OCI-LY7 (cell line): ENCODE measurements at regions not wholly inside any gene's neighbourhood (a gene's known extent, or its start where the extent isn't known, plus 50 kb on each side); places are given as distances from the start of the nearest gene placed in this dataset.

Experiments
- BruUV-seq: library from RNA; stranded (reverse); fragments of 400-500 nt; replicated peaks from 2 replicates; lab custom pipeline; 2021; lab: Mats Ljungman, UMichigan
- CTCF ChIA-PET: fragments of 300-600 bp; sonication (Branson Sonifier 250); formaldehyde crosslinking; loops from one replicate; lab custom pipeline; 2022; ENCODE audit warnings: antibody characterized with exemption; ENCODE audit not compliant: unreplicated experiment; lab: Charles Lee
- POLR2A ChIA-PET: fragments of 300-600 bp; sonication (Branson Sonifier 250); formaldehyde crosslinking; loops from one replicate; lab custom pipeline; 2022; ENCODE audit warnings: antibody characterized with exemption; lab: Charles Lee
- DNase-seq: peaks from one replicate; pipeline ENCODE4 v3.0.0-alpha.2; 2015; ENCODE audit warnings: low spot score
- H2AFZ ChIP-seq: fragments of 200-600 bp; sonication (generic), shearing (Covaris generic); 2 replicates; pipeline ENCODE4 v1.6.1; 2014; ENCODE audit warnings: mild to moderate bottlenecking, antibody characterized with exemption, low read length, moderate library complexity
- H3K27ac ChIP-seq: fragments of 200-600 bp; sonication (generic); 2 replicates; pipeline ENCODE4 v1.5.1; 2014; ENCODE audit warnings: mixed run types, low read depth, mild to moderate bottlenecking, moderate library complexity, low read length, inconsistent platforms; ENCODE audit not compliant: poor library complexity, severe bottlenecking
- H3K36me3 ChIP-seq: fragments of 200-600 bp; sonication (generic); 2 replicates; pipeline ENCODE4 v1.6.1; 2014; ENCODE audit warnings: mild to moderate bottlenecking, antibody characterized with exemption, low read length, moderate library complexity, mixed read lengths; ENCODE audit not compliant: insufficient read depth
- H3K4me1 ChIP-seq: fragments of 200-600 bp; sonication (generic); 2 replicates; pipeline ENCODE4 v1.5.1; 2014; ENCODE audit warnings: mild to moderate bottlenecking, low read length; ENCODE audit not compliant: insufficient read depth, poor library complexity, severe bottlenecking
- H3K4me2 ChIP-seq: fragments of 200-600 bp; sonication (generic); 2 replicates; pipeline ENCODE4 v1.6.1; 2014; ENCODE audit warnings: mild to moderate bottlenecking, low read length
- H3K4me3 ChIP-seq: fragments of 200-600 bp; sonication (generic); 2 replicates; pipeline ENCODE4 v1.5.1; 2014; ENCODE audit warnings: mild to moderate bottlenecking, low read depth, low read length; ENCODE audit not compliant: poor library complexity, severe bottlenecking
- H3K79me2 ChIP-seq: fragments of 200-600 bp; sonication (generic); 2 replicates; pipeline ENCODE4 v1.6.1; 2016; ENCODE audit warnings: low read depth, mild to moderate bottlenecking, low read length, moderate library complexity, mixed read lengths; ENCODE audit not compliant: insufficient read depth
- H3K9me2 ChIP-seq: fragments of 200-600 bp; sonication (generic); 2 replicates; pipeline ENCODE4 v1.6.1; 2016; ENCODE audit warnings: mild to moderate bottlenecking, low read length, mixed read lengths; ENCODE audit not compliant: insufficient read depth
- H3K9me3 ChIP-seq: fragments of 200-600 bp; sonication (generic); 2 replicates; pipeline ENCODE4 v1.6.1; 2014; ENCODE audit warnings: mild to moderate bottlenecking, mixed run types, low read length, mixed read lengths
- H4K20me1 ChIP-seq: fragments of 200-600 bp; sonication (generic); 2 replicates; pipeline ENCODE4 v1.6.1; 2014; ENCODE audit warnings: mild to moderate bottlenecking, antibody characterized with exemption, low read length, moderate library complexity, mixed read lengths; ENCODE audit not compliant: insufficient read depth
- CTCF ChIP-seq: fragments of 200-600 bp; sonication (generic); conservative IDR thresholded peaks from 2 replicates; pipeline ENCODE4 v1.5.1; 2014; ENCODE audit warnings: mild to moderate bottlenecking, antibody characterized with exemption, low read length, moderate library complexity, mixed read lengths
- EZH2phosphoT487 ChIP-seq: fragments of 200-600 bp; sonication (generic); IDR thresholded peaks from 2 replicates; pipeline ENCODE4 v1.6.1; 2018; ENCODE audit warnings: low read depth, borderline replicate concordance, mild to moderate bottlenecking, mixed run types, antibody characterized with exemption, low read length, moderate library complexity, mixed read lengths
- intact Hi-C: fragments of 100-400 bp; cut with micrococcal nuclease; formaldehyde crosslinking; loops from one replicate; pipeline ENCODE4 v1.10.0; 2022; ENCODE audit not compliant: unreplicated experiment

- DNase-seq: no peak
- H3K4me1 ChIP-seq: no peaks in the 10 kb centered on the region
Observed at GRCh38 chr2:15061268-15061667, 428.8 kb downstream of the LRATD1 start.

GRCh38 chr2:15066138-15066537 is 433.6 kb downstream of the LRATD1 start:
- TF ChIP-seq CTCF: no peak
- TF ChIP-seq EZH2phosphoT487: no peak
- Histone ChIP-seq H3K27ac (no peak overlapping the region), H3K36me3 (no peaks in the 10 kb centered on the region), H2AFZ (no peak overlapping the region), H3K79me2 (no peaks in the 10 kb centered on the region), H3K9me2 (no peaks in the 10 kb centered on the region), H3K4me2 (no peak overlapping the region), H3K4me1 (no peaks in the 10 kb centered on the region), H3K4me3 (no peak overlapping the region), H4K20me1 (no peaks in the 10 kb centered on the region), H3K9me3 (no peaks in the 10 kb centered on the region)
- no peak for DNase-seq
- ChIA-PET CTCF (no interaction called here), POLR2A (no interaction called here)
- BruUV-seq: no TSS peak
- intact Hi-C loops: no loop called here

More at GRCh38 chr2:15061268-15061667, 428.8 kb downstream of the LRATD1 start:
- no peak overlapping the region for H2AFZ ChIP-seq
- no peak overlapping the region for H3K4me2 ChIP-seq
- no peak overlapping the region for H3K27ac ChIP-seq
- BruUV-seq: no TSS peak
- POLR2A ChIA-PET: interaction anchor here (0.6 kb wide), 1 partner anchor 10 kb away, joined by 3 read pairs; no protein-coding TSS in a partner anchor
- no peaks in the 10 kb centered on the region for H4K20me1 ChIP-seq
- TF ChIP-seq CTCF: no peak
- no peak for TF ChIP-seq EZH2phosphoT487
- no peaks in the 10 kb centered on the region for H3K36me3 ChIP-seq
- H3K79me2 ChIP-seq: no peaks in the 10 kb centered on the region
- no peaks in the 10 kb centered on the region for H3K9me2 ChIP-seq
- no peak overlapping the region for H3K4me3 ChIP-seq
- CTCF ChIA-PET: no interaction called here
- intact Hi-C loops: no loop called here
- no peaks in the 10 kb centered on the region for H3K9me3 ChIP-seq

GRCh38 chr2:15069149-15069548 is 436.6 kb downstream of the LRATD1 start:
- Histone ChIP-seq H3K27ac (no peak overlapping the region), H3K36me3 (no peaks in the 10 kb centered on the region), H4K20me1 (no peaks in the 10 kb centered on the region), H3K9me3 (no peaks in the 10 kb centered on the region), H2AFZ (no peak overlapping the region), H3K4me1 (no peaks in the 10 kb centered on the region), H3K4me3 (no peak overlapping the region), H3K4me2 (no peak overlapping the region), H3K9me2 (no peaks in the 10 kb centered on the region), H3K79me2 (no peaks in the 10 kb centered on the region)
- no TSS peak for BruUV-seq
- intact Hi-C loops: no loop called here
- POLR2A ChIA-PET: interaction anchor here (0.6 kb wide), 2 partner anchors 15 to 779 kb away, joined by 3 to 6 read pairs; no protein-coding TSS in a partner anchor
- DNase-seq: no peak
- CTCF ChIA-PET: no interaction called here
- TF ChIP-seq CTCF (no peak), EZH2phosphoT487 (no peak)
